MM.1S (cell line): ENCODE measurements at regions not wholly inside any gene's neighbourhood (a gene's known extent, or its start where the extent isn't known, plus 50 kb on each side); places are given as distances from the start of the nearest gene placed in this dataset.

Experiments used
- DNase-seq: peaks from one replicate; pipeline ENCODE4 v3.0.0-alpha.2; 2015
- H2AFZ ChIP-seq: fragments of 300-600 bp; sonication (generic); 2 replicates; pipeline ENCODE4 v1.6.0; 2016; ENCODE audit warnings: antibody characterized with exemption, low read length
- H3F3A ChIP-seq: fragments of 300-600 bp; sonication (generic); 2 replicates; pipeline ENCODE4 v1.6.1; 2016; ENCODE audit warnings: mild to moderate bottlenecking, antibody characterized with exemption, low read length, moderate library complexity, mixed read lengths; ENCODE audit not compliant: insufficient read depth
- H3K27ac ChIP-seq: fragments of 300-600 bp; sonication (generic); 2 replicates; pipeline ENCODE4 v1.5.1; 2016; ENCODE audit warnings: mild to moderate bottlenecking, low read length
- H3K27me3 ChIP-seq: fragments of 300-600 bp; sonication (generic); replicated peaks from 2 replicates; pipeline ENCODE4 v1.6.0; 2016; ENCODE audit warnings: low read length; ENCODE audit not compliant: insufficient read depth
- H3K36me3 ChIP-seq: fragments of 300-600 bp; sonication (generic); replicated peaks from 2 replicates; pipeline ENCODE4 v1.6.1; 2016; ENCODE audit warnings: mild to moderate bottlenecking, low read length, mixed read lengths; ENCODE audit not compliant: insufficient read depth
- H3K4me1 ChIP-seq: fragments of 300-600 bp; sonication (generic); 2 replicates; pipeline ENCODE4 v1.6.1; 2016; ENCODE audit warnings: low read length, mixed read lengths
- H3K4me2 ChIP-seq: fragments of 300-600 bp; sonication (generic); 2 replicates; pipeline ENCODE4 v1.6.0; 2016; ENCODE audit warnings: low read depth, low read length
- H3K4me3 ChIP-seq: fragments of 300-600 bp; sonication (generic); 2 replicates; pipeline ENCODE4 v1.5.1; 2016; ENCODE audit warnings: low read length, mixed read lengths
- H3K79me2 ChIP-seq: fragments of 300-600 bp; sonication (generic); 2 replicates; pipeline ENCODE4 v1.6.1; 2016; ENCODE audit warnings: mixed run types, low read length, mixed read lengths
- H3K9ac ChIP-seq: fragments of 300-600 bp; sonication (generic); 2 replicates; pipeline ENCODE4 v1.6.1; 2016; ENCODE audit warnings: low read length, mixed read lengths
- H3K9me2 ChIP-seq: fragments of 300-600 bp; sonication (generic); replicated peaks from 2 replicates; pipeline ENCODE4 v1.6.1; 2016; ENCODE audit warnings: mild to moderate bottlenecking, low read length, mixed read lengths; ENCODE audit not compliant: insufficient read depth
- H3K9me3 ChIP-seq: fragments of 300-600 bp; sonication (generic); replicated peaks from 2 replicates; pipeline ENCODE4 v1.6.1; 2016; ENCODE audit warnings: mild to moderate bottlenecking, low read length, mixed read lengths; ENCODE audit not compliant: insufficient read depth
- H4K20me1 ChIP-seq: fragments of 300-600 bp; sonication (generic); 2 replicates; pipeline ENCODE4 v1.6.1; 2016; ENCODE audit warnings: mild to moderate bottlenecking, low read length, moderate library complexity, mixed read lengths; ENCODE audit not compliant: insufficient read depth
- CTCF ChIP-seq: fragments of 300-600 bp; sonication (generic); IDR thresholded peaks from 2 replicates; pipeline ENCODE4 v1.5.1; 2016; ENCODE audit warnings: antibody characterized with exemption, low read length, mixed read lengths
- EZH2 ChIP-seq: fragments of 300-600 bp; sonication (generic); optimal IDR thresholded peaks from 2 replicates; pipeline ENCODE3; 2017; ENCODE audit warnings: low read depth, mild to moderate bottlenecking, antibody characterized with exemption, low read length, mixed read lengths
- EZH2phosphoT487 ChIP-seq: fragments of 300-600 bp; sonication (generic); IDR thresholded peaks from 2 replicates; pipeline ENCODE4 v1.6.1; 2018; ENCODE audit warnings: antibody characterized with exemption, low read length

GRCh38 chr6:2496291-2496690, 250.9 kb upstream of the GMDS start:
- DNase-seq = no peak
- no peaks in the 10 kb centered on the region for H3K36me3 ChIP-seq
- no peaks in the 10 kb centered on the region for H3F3A ChIP-seq
- H3K9me3 ChIP-seq = no peaks in the 10 kb centered on the region
- H3K79me2 ChIP-seq = no peaks in the 10 kb centered on the region
- no peaks in the 10 kb centered on the region for H4K20me1 ChIP-seq
- no peak overlapping the region for H3K27ac ChIP-seq
- H3K4me1 ChIP-seq = no peaks in the 10 kb centered on the region
- no peak overlapping the region for H2AFZ ChIP-seq
- no peaks in the 10 kb centered on the region for H3K9me2 ChIP-seq
- no peak overlapping the region for H3K4me2 ChIP-seq
- H3K9ac ChIP-seq = no peak overlapping the region
- H3K27me3 ChIP-seq = no peaks in the 10 kb centered on the region
- TF ChIP-seq EZH2 = no peak
- no peak for TF ChIP-seq EZH2phosphoT487
- TF ChIP-seq CTCF = no peak
- H3K4me3 ChIP-seq = no peak overlapping the region

GRCh38 chr6:2492686-2493523, 247.5 kb upstream of the GMDS start:
- Histone ChIP-seq H3F3A (no peaks in the 10 kb centered on the region), H2AFZ (no peak overlapping the region), H3K79me2 (no peaks in the 10 kb centered on the region), H3K27ac (no peak overlapping the region), H3K9me2 (no peaks in the 10 kb centered on the region), H3K9ac (no peak overlapping the region), H3K4me3 (no peak overlapping the region), H3K27me3 (no peaks in the 10 kb centered on the region), H3K4me1 (no peaks in the 10 kb centered on the region), H3K9me3 (no peaks in the 10 kb centered on the region), H3K4me2 (no peak overlapping the region), H3K36me3 (no peaks in the 10 kb centered on the region), H4K20me1 (no peaks in the 10 kb centered on the region)
- TF ChIP-seq EZH2 (no peak), CTCF (no peak), EZH2phosphoT487 (no peak)
- no peak for DNase-seq

- H3K27me3 ChIP-seq = no peaks in the 10 kb centered on the region
- H3K9me3 ChIP-seq = no peaks in the 10 kb centered on the region
- DNase-seq = no peak
Measured at GRCh38 chr6:2491137-2491536, 245.7 kb upstream of the GMDS start.

More at GRCh38 chr6:2491137-2491536, 245.7 kb upstream of the GMDS start:
- Histone ChIP-seq H3K9me2 (no peaks in the 10 kb centered on the region), H3K9ac (no peak overlapping the region), H3K27ac (no peak overlapping the region), H3K4me1 (no peaks in the 10 kb centered on the region), H3F3A (no peaks in the 10 kb centered on the region), H3K36me3 (no peaks in the 10 kb centered on the region), H3K4me3 (no peak overlapping the region), H3K79me2 (no peaks in the 10 kb centered on the region), H3K4me2 (no peak overlapping the region), H4K20me1 (no peaks in the 10 kb centered on the region), H2AFZ (no peak overlapping the region)
- TF ChIP-seq EZH2phosphoT487 = no peak
- TF ChIP-seq EZH2 = no peak
- TF ChIP-seq CTCF = no peak
